H7 (cell line): ENCODE measurements at regions not wholly inside any gene's neighbourhood (a gene's known extent, or its start where the extent isn't known, plus 50 kb on each side); places are given as distances from the start of the nearest gene placed in this dataset.
A peak's percentile ranks its signal among the peaks of the same experiment; 100 is the strongest.
"Not testable (repeated sequence)": the region's sequence is repeated elsewhere in the genome, so short reads cannot be mapped to it uniquely, and the experiment has no call there.

ENCODE experiments used
- DNase-seq: peaks from one replicate; pipeline ENCODE4 v3.0.0; 2012
- H3K27me3 ChIP-seq: 2 replicates; pipeline ENCODE4 v1.6.0; 2011; ENCODE audit warnings: mild to moderate bottlenecking, low read length; ENCODE audit not compliant: control insufficient read depth, insufficient read depth
- H3K36me3 ChIP-seq: replicated peaks from 2 replicates; pipeline ENCODE4 v1.5.1; 2011; ENCODE audit warnings: low read length; ENCODE audit not compliant: control insufficient read depth, insufficient read depth
- H3K4me3 ChIP-seq: 2 replicates; pipeline ENCODE4 v1.5.1; 2011; ENCODE audit warnings: low read depth, mild to moderate bottlenecking, control low read depth, low read length, moderate library complexity; ENCODE audit not compliant: insufficient read depth

DNA sequence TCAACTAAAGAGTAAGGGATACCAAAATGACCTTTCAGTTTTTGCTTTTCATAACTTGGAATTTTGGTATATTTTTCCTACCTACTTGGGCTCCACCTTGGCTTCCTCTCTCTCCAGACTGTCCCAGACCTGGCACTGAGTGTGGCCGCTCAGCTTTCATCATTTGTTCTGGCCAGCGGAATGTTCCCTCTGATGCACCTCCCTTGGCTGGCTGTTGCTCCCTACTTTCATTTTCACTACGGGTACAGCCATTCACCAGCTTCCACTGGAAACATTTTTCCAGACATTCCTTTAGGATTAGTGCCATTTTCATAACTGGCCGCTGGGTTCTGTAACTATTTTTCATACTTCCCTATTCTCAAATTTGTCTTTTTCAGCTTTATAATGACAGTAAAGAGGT lies 487.4 kb downstream of the TENT5A start:
- no peak for DNase-seq
- Histone ChIP-seq H3K27me3 (no peaks in the 10 kb centered on the region), H3K36me3 (no peaks in the 10 kb centered on the region), H3K4me3 (no peak overlapping the region)

- Histone ChIP-seq H3K36me3 (no peaks in the 10 kb centered on the region), H3K27me3 (no peaks in the 10 kb centered on the region), H3K4me3 (no peak overlapping the region)
- DNase-seq, result no peak
Observed at GRCh38 chr6:81263531-81264168, 488.8 kb downstream of the TENT5A start.

DNA sequence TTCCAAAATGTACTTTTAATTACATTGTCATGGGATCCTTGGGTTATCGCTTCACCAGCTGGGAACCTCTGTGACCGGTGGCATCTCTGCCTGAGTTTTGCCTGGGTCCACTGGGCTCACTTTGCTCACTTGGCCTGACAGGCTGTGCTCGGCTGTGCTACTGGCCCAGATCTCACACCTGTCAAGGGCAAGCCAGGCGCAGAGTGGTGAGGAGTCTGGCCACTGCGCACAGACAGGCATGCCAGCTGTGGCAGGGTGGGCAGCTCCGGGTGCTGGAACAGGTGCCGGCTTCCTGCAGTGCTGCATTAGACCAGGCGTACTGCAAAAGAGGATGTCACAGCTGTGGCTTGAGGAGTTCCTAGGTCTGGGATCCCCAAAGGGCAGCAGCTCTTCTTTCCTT lies 489.8 kb downstream of the TENT5A start:
- H3K4me3 ChIP-seq, result no peak overlapping the region
- DNase-seq, result no peak
- H3K36me3 ChIP-seq, result no peaks in the 10 kb centered on the region
- no peaks in the 10 kb centered on the region for H3K27me3 ChIP-seq

GRCh38 chr6:81256223-81256622 lies 496.3 kb downstream of the TENT5A start:
- not testable (repeated sequence) for H3K36me3 ChIP-seq, H3K4me3 ChIP-seq, DNase-seq, H3K27me3 ChIP-seq

- Histone ChIP-seq H3K27me3 (no peaks in the 10 kb centered on the region), H3K36me3 (no peaks in the 10 kb centered on the region), H3K4me3 (no peak overlapping the region)
- no peak for DNase-seq
Observed at GRCh38 chr6:81253821-81254220, 498.7 kb downstream of the TENT5A start.

DNA sequence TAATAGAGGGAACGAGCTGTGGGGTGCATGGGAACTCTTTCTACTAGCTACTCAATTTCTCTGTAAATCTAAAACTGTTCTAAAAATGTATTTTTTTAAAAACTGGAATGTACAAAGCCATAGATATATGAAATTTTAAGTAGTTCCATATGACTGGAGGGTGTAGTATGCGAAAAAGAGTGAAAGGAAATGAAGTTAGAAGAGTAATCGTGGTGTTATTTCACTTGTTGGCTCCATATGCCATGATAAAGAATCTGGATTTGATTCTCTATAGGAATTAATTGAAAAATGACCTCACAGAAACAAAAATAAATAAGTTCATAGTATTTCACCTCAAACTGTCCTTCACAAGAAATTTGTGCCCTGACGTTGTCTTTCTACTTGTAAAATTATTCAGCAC lies 500.2 kb downstream of the TENT5A start:
- no peak for DNase-seq
- no peaks in the 10 kb centered on the region for H3K36me3 ChIP-seq
- H3K4me3 ChIP-seq, result no peak overlapping the region
- no peaks in the 10 kb centered on the region for H3K27me3 ChIP-seq

GRCh38 chr6:81246200-81246599 lies 506.3 kb downstream of the TENT5A start:
- Histone ChIP-seq H3K4me3 (no peak overlapping the region), H3K27me3 (no peaks in the 10 kb centered on the region), H3K36me3 (no peaks in the 10 kb centered on the region)
- DNase-seq, result no peak

- Histone ChIP-seq H3K36me3 (no peaks in the 10 kb centered on the region), H3K4me3 (no peak overlapping the region), H3K27me3 (no peaks in the 10 kb centered on the region)
- no peak for DNase-seq
Observed at GRCh38 chr6:81242624-81243023, 509.9 kb downstream of the TENT5A start.

GRCh38 chr6:81241126-81242041 lies 511.1 kb downstream of the TENT5A start:
- no peaks in the 10 kb centered on the region for H3K36me3 ChIP-seq
- H3K4me3 ChIP-seq, result no peak overlapping the region
- no peaks in the 10 kb centered on the region for H3K27me3 ChIP-seq
- DNase-seq, result peak; percentile 18

GRCh38 chr6:81238390-81238789 lies 514.1 kb downstream of the TENT5A start:
- H3K36me3 ChIP-seq, result no peaks in the 10 kb centered on the region
- DNase-seq, result no peak
- H3K4me3 ChIP-seq, result no peak overlapping the region
- H3K27me3 ChIP-seq, result no peaks in the 10 kb centered on the region

DNA sequence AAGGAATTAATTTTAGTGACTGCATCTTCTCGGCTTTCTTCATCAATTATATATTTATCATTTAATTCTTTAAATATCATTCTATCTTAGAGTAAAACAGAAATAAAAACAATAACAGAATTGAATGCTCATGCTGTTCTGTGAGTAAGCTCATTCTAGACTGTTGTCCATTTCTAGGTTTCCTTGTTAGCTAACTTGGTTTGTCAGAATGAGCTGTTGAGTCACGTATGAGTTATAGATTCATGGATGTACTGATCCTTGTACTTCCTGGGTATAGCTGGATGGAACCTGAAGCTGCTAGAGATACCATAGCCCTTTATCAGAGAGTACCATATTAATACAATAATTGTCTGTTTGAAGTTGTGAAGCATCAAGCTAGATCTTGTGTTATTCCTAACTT lies 515.3 kb downstream of the TENT5A start:
- no peak for DNase-seq
- Histone ChIP-seq H3K36me3 (no peaks in the 10 kb centered on the region), H3K27me3 (no peaks in the 10 kb centered on the region), H3K4me3 (no peak overlapping the region)

- H3K36me3 ChIP-seq, result no peaks in the 10 kb centered on the region
- DNase-seq, result no peak
- H3K27me3 ChIP-seq, result no peaks in the 10 kb centered on the region
- no peak overlapping the region for H3K4me3 ChIP-seq
Observed at GRCh38 chr6:81235512-81235911, 517.0 kb downstream of the TENT5A start.

DNA sequence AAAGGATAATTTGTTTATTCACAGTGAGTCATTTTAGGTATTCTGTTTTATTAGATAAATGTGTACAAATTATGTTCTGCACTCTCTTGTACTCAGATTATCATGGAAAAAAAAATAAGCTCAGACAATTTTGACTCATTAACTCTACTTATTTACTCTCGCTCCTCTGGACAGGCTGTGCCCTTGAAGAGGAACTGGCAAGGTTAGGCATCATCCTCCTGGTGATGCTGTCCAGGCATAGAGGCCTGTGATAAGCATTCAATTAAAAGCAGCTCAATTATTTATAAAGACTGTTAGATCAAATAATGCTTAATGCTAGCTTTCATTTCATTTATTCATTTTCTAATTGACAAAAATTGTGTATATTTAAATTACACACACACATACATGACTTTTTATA lies 518.5 kb downstream of the TENT5A start:
- Histone ChIP-seq H3K4me3 (no peak overlapping the region), H3K27me3 (no peaks in the 10 kb centered on the region), H3K36me3 (no peaks in the 10 kb centered on the region)
- no peak for DNase-seq

- Histone ChIP-seq H3K27me3 (no peaks in the 10 kb centered on the region), H3K36me3 (no peaks in the 10 kb centered on the region), H3K4me3 (no peak overlapping the region)
- DNase-seq, result no peak
Observed at GRCh38 chr6:81228912-81229555, 523.4 kb downstream of the TENT5A start.

- H3K27me3 ChIP-seq, result no peaks in the 10 kb centered on the region
- no peak for DNase-seq
- no peak overlapping the region for H3K4me3 ChIP-seq
- H3K36me3 ChIP-seq, result no peaks in the 10 kb centered on the region
Observed at GRCh38 chr6:81226957-81227356, 525.5 kb downstream of the TENT5A start.
